NCI-H2196 treated with DMSO at 0.1 percent for 48 hours (cell line): ENCODE measurements at regions not wholly inside any gene's neighbourhood (a gene's known extent, or its start where the extent isn't known, plus 50 kb on each side); places are given as distances from the start of the nearest gene placed in this dataset.
"Not testable (repeated sequence)": the region's sequence is repeated elsewhere in the genome, so short reads cannot be mapped to it uniquely, and the experiment has no call there.

Experiments
- DNase-seq: peaks from one replicate; lab custom pipeline; 2025; ENCODE audit not compliant: unreplicated experiment; lab: John Stamatoyannopoulos, UW

DNA sequence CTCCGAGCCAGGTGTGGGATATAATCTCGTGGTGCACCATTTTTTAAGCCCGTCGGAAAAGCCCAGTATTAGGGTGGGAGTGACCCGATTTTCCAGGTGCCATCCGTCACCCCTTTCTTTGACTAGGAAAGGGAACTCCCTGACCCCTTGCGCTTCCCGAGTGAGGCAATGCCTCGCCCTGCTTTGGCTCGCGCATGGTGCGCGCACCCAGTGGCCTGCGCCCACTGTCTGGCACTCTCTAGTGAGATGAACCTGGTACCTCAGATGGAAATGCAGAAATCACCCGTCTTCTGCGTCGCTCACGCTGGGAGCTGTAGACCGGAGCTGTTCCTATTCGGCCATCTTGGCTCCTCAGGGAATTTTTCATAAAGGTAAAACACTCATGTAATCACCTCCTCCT, 63.9 kb downstream of the RWDD3 start:
- DNase-seq, result not testable (repeated sequence)

DNA sequence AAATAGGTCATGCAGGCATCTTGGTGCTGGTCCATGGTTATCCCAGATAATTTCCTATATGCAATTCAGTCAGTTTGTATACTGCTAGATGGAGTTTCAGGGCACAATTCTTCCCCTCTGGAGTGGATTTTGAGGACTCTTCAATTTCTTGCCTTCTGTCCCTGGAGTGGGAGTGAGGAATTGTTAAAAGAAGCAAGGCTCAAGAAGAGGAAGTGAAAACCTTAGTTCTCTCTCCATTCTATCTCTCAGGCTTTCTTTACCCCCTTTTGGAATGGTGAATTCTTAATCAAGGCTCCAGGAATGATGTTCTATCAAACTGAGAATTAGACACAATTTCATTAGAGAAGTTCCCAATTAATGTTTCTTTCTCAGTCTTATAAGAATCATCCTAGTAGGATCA, 67.1 kb downstream of the RWDD3 start:
- no peak for DNase-seq

DNA sequence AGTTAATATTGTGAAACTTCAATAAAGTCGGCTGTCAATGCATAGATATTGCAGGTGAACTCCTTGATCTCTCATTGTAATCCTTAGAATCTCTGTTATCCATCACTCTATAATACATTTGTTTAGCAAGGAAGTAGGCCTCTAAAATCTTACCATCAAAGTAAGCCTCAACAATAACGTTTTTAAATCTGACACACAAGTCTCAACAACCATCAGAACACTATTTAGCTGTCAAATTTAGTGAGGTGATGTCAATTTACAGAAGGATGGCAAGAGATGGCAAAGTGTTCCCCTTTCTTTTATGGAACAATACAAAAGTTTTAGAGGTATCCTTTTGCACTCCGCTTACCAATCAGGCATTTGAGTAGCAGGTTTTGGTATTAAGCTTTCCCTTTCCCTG, 67.6 kb downstream of the RWDD3 start:
- DNase-seq, result no peak

DNA sequence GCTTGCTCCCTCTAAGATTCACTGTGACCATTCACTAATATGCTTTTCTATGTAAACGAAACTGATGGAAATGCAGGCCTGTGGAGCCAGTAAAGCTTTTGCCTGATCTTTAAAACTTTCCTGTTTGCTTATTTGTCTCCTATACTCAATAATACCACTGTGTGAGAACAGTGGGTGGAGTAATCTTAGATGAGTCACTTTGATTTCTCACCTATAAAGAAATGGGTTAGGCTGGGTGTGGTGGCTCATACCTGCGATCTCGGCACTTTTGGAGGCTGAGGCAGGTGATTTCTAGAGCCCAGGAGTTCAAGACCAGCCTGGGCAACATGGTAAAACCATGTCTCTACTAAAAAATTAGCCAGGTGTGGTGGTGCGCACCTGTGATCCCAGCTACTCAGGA, 70.8 kb downstream of the RWDD3 start:
- DNase-seq, result no peak

DNA sequence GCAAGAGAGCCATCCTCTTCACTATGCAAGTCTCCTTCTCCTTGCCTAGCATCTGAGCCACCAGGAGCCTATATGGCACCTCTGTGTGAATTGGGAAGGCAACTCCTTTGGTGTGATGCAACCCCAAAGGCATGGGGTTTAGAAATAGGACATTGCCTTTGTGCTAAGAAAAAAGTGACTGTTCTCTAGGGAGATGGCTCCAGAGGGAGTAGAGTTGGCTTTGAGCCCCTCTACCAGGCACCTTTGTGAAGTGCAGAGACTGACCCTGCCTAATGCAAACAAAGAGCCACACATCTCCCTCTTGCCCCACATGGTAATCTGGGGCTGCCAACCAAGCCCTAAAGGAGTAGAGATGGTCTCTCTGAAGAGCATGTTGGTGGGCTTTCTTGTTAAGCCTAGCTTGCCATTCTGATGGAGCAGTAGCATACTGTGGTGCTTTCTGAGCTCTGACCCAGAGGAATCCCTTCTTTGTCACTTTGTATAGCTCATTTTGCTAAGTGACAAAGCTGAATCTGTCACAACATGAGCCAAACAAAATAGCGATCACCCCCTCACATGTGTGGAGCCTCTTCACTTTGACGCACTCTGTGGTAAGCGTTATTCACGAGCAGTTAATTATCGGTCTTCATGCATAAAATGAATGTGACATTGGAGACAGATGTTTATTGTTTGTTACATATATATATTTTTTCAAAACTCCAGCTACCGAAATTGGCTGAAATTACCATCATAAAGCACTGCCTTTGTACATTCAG, 74.4 kb downstream of the RWDD3 start:
- DNase-seq, result no peak

DNA sequence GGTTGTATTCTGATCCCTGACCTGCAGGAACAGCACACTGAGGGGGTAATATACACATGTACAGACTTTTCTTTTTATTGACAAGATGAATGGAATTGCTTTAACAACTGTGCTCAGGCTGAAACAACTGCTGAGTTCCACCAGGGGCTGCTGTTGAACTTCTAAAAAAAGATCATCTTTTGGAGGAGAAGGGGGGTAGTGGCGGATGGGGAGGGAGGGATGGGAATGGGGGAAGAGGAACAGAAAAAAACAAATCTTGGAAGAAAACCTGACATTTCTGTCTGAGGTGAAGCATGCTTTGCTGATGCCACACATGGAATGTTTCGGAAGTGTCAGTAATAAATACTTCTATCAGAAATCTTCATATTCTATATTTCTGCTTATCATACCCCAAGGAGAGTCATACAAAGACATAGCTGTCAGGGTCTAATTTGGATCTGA, 75.0 kb downstream of the RWDD3 start:
- peak; percentile 6 for DNase-seq

DNA sequence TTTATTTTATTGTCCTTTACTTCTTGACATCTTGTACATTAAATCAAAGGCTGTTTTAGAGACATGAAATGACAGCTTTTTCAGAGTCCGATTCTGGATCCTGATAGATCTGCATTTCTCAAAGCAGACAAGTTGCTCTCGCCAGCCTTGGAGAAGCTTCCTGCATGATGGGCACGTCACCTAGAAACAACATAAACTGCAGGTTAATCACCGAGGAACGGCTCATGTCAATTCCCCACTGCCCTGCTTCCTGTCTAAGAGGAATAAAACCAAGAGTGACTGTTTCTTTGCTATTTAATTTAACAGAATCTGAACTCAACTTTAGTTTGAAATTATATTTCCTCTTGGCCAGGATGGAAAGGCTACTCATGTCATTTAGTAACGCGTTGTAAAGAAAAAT, 77.0 kb downstream of the RWDD3 start:
- no peak for DNase-seq

DNA sequence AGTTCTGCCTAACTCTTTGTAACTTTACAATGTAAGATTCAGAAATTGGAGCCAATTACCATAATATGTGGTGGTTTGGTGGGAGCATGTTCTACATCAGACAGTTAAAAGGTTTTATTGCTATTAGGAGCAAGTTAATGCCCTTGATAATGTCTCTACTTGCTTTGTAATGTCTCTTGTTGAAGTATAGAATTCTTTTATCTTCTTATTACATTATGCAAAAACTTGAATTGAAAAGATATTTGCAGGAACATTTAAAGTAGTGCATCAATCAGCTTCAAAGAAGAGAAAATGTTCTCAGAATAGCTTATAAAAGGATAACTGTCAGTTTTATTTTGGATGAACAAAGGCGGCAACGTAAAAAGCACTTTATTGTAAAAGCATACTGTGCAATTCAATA, 77.8 kb downstream of the RWDD3 start:
- DNase-seq, result no peak

DNA sequence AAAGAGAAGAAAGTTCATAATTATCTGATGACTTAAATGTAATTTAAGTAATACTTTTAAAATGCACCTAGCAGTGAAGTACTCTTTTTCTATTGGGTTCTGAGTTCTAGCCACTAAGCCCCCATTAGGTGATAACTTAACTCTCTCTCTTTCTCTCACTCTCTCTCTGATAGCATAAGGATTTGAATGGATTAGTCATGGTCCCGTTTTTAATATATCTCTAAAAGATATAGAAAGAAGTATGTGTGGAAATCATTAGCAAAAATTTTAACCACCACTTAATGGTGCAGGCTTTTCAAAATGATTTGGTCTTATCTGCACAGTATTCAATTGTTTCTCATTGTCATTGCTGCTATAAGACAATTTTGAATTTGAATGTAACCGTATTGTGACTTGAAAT, 78.2 kb downstream of the RWDD3 start:
- no peak for DNase-seq

DNA sequence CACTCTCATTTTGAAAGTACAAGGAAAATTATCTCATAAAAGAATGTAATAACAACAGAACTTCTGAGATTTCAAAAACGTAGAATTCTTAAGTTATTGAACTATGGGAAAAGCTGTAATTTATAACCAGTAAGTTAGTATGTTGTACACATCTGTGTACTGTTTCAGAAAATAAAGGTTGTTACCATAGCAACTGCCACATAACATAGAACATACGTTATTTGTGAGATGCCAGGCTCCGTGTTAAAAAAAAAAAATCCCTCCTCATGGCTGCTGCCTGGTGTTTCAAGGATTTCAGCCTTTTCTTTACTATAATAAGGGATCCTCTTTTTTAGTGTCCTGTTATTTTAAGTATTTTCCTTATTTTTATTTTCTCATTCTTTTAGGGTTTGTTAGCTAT, 79.5 kb downstream of the RWDD3 start:
- no peak for DNase-seq

DNA sequence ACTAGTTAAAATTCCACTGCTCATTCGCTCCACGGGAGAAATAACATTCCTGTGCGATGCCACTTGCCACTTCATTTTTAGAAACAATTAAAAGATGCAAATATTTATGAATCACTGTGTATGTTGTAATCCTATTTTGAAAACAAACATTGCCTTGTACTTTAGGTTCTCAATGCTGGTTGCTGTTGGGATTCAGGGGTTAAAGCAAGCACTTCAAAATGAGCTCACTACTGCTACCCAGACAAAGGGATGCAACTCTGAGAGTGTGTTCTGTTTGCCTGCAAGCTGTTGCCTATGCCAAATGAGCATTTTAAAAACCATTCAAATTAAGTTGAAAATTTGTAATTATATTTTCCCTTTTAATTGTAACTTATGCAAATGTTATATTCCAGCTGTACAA, 87.5 kb downstream of the RWDD3 start:
- no peak for DNase-seq

DNA sequence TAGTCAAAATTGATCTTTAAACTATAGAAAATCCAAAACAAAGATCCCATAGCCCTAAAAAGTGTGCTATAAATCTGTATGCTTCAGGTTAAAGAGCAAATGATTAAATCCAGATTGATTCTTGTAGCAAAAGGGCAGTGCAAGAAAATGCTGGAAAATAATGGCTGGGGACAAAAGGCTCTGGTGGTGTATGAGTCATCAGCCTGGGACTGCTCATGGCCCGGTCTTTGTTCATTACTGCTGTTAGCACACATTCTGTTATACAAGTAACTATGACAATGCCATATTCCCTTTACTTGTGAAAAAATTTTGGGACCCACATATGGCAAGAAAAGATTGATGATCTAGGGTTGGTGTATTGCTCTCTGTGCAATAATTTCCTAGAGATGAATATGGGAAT, 89.1 kb downstream of the RWDD3 start:
- DNase-seq, result no peak

DNA sequence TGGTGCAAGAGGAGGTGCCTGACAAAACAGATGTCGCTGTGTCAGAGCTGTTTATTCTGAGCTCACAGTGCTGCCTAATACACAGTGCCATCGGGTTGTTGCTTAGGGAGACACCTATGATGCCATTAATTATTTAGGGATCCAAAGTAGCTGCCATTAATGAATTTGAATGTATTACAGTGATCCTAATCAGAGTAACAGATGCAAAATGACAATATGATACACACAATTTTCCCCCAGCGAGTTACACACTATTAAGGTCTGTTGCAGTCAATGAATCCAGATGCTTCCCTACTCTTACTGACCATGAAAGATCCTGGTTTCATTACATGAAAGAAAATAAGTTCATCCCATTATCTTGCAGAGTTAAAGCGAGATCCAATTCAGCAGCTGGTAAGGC, 91.3 kb downstream of the RWDD3 start:
- no peak for DNase-seq

DNA sequence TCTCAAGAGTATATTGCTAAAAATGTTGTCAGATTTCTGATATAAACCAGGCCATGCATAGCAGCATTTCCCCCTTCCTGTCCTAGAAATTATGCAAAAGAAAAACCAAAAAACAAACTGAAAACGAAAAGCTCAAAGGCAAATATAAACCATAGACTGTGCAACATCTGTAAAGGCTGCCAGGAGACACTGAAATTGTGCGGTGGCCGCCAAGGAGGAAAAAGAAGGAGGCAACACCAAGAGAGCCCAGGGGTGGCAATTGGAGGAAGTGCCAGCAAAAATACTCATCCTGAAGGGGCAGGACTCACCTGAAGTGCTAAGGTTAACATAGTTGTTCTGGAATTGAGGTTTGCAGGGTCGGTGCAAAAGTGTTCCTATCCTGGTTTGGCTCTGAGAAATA, 92.0 kb downstream of the RWDD3 start:
- no peak for DNase-seq

DNA sequence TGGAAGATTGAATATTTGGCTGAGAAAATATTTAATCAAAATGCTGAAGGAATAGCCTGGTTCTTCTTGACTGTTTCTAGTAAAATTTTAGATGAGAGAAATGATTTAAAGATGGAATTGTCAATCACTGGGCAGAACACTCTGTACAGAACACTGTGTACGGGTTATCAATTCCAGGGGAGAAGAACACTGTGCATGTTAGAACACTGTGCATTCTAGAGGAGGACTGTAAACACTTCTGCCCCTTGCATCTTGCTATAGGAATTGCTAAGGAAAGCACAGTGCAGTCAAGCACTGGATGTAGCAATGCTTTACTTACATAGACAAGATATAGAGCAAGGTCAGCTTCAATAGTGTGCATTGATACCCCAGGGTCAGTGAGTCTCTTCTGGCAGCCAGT, 98.7 kb downstream of the RWDD3 start:
- DNase-seq, result no peak

DNA sequence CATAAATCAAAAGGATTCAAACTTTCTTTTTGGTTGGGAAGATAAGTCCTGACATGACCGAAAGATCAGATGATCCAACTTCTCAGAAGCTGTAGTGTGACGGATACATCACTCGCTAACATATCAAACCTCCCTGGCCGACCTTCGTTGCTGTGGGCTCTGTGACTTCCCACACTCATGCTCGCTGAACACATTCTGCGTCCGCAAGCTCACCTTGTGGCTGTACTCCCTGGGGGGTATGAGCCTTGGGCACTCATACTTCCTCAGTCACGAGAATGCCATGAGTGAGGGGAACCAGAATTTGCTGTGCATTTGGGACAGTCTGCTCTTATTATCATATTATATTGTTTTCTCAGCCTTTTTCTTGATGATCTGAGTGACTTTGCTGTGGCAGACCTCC, 105.4 kb downstream of the RWDD3 start:
- no peak for DNase-seq

DNA sequence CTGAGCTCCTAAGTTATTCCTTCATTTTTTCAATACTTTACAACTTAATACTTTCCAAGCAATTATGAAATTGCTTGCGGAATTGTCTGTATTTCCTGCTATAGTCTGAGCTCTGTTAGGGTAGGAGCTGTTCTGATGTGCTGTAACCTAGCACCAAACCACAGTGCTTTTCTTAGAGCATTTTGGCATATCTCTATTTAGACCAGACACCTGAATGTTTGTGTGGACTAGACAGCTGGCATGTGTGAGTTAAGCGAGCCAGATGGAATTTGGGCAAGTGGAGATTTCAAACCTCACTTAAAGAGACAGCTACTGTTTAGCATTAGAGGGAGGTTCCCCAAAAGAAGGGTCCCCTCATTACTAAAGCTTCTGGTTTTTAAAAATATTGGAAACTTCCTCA, 106.1 kb downstream of the RWDD3 start:
- DNase-seq, result no peak

DNA sequence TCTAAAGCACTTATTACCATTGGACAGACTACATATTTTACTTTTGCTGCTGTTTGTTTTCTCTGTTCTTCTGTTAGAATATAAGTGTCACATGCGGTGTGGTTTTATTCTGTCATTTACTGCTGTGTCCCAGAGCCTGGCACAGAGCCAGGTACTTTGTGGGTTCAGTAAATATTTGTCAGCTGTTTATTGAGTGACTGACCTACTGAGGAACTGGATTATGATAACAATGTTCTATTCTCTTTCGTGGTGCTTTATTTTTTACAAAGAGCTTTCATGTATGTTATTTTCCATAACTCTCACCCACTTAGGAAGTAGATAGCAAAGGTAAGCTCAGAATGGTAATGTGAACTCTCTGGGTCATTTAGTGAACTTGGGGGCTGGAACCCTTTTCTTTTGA, 118.8 kb downstream of the RWDD3 start:
- no peak for DNase-seq

DNA sequence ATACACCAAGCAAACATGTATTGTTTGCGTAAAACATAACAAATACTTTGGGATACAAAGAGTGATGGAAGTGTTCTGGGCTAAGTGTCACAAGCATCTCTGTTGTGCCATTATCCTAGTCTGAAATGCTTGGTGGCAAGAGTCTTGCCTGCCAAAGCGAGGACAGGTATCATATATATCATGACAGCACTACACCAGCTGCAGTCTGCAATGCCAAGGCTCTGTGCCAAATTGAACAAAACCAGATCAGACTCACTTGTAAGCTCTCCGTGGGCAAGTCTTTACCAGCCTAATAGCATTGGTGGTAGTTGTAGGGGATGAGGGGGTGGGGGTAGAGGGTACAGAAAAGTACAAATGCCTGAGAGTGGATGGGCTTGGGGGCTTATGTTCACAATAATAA, 119.2 kb downstream of the RWDD3 start:
- DNase-seq, result no peak

DNA sequence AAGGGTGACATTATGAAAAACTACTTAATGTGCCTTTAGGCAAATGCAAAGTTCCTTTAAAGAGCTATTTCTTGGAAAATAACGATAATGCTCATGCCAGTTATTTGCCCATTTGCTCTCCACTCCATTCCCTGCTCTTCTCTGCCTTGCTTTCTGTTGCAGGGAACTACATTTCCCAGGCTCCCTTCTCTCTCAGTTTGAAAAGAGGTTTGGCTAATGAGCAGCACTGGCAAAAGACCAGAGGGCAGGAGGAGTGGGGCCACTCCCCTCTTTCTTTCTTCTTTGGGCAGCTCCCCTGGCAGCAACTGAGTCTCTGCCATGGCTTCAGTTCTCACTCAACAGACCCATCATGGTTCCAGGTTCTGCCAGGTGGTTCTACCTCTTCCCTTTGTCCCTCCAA, 130.5 kb downstream of the RWDD3 start:
- no peak for DNase-seq

DNA sequence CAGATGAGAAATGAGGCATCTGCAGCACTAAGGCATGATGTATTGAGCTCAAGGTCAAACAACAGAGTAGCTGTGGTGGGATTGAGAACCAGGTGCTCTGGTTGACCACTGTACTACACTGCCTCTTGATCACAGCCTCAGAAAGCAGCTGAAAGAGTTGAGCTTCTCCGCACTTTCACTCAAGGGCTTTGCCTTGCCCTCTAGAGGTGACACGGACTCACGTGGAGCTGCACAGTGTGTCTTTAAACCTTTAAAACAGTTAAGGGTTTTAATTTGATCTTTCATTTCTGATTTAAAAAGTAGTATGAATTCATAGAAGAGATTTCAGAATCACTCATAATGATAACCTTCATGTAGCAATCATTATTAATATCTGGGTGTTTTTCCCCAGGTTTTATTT, 132.5 kb downstream of the RWDD3 start:
- DNase-seq, result no peak

DNA sequence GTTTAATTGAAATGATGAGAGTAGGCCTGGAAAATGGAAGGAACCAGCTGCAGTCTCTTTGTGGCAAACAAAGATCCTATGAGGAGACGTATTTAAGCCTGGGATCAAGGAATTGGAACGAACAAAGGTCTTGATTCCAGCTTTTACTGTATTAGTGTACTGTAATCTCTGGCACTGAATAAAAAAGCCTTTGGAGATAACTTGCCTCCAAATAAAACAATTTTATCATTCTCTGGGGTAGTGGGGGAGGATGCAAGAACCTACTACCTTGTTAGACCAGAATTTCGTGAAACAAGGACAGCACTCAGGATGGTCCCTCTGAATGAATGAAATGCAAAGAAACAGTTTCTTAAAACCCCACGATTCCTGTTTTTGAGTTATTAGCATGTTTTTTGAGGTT, 134.2 kb downstream of the RWDD3 start:
- no peak for DNase-seq

DNA sequence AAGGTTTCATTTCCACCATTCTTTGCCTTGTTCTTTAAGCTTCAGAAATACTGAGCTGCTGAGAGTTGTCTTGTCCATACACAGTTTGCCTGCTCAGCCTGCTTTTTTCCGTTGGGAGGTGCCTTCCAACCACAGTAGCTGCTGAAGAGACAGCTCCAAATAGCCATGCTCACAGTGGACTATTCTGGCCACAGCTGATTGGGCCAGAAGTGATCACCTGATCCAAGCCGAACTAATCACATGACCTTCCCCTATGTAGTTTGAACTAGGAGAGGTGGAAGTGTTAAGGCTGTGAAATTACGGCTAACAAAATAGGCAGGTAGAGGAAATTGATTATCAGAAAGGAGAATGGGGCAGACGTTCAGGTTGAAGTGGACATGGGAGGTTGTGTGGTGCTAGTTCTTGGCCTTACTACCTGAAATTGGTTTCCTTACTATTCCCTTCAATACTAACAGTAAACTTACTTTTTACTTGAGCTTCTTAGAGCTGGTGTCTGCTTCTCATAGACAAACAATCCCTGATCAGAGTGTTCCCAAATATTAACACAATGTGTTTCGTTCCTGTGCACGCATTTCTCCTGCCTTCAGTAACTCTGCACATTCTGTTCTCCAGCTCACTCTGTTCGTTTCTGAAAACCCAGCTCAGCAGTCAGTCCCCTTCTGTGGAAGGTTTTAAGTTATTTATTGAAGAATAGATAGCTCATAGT, 136.1 kb downstream of the RWDD3 start:
- DNase-seq, result no peak
